IPS DF 6.9 (cell line): ENCODE measurements at regions not wholly inside any gene's neighbourhood (a gene's known extent, or its start where the extent isn't known, plus 50 kb on each side); places are given as distances from the start of the nearest gene placed in this dataset.

Experiments used
- DNase-seq: peaks from one replicate; pipeline ENCODE4 v3.0.0-alpha.2; 2013; ENCODE audit warnings: low read depth, low spot score
- H3K27ac ChIP-seq: one replicate; pipeline ENCODE4 v1.5.1; 2013; ENCODE audit warnings: low read length, control low read depth
- H3K27me3 ChIP-seq: 2 replicates; pipeline ENCODE4 v1.6.1; 2013; ENCODE audit warnings: mild to moderate bottlenecking, low read length; ENCODE audit not compliant: control insufficient read depth, insufficient read depth
- H3K36me3 ChIP-seq: 2 replicates; pipeline ENCODE4 v1.6.1; 2013; ENCODE audit warnings: low read length; ENCODE audit not compliant: control insufficient read depth, insufficient read depth
- H3K4me1 ChIP-seq: 2 replicates; pipeline ENCODE4 v1.6.1; 2013; ENCODE audit warnings: low read length; ENCODE audit not compliant: control insufficient read depth, insufficient read depth
- H3K4me3 ChIP-seq: 2 replicates; pipeline ENCODE4 v1.5.1; 2013; ENCODE audit warnings: mild to moderate bottlenecking, low read length
- H3K9me3 ChIP-seq: 2 replicates; pipeline ENCODE4 v1.6.1; 2013; ENCODE audit warnings: low read length, inconsistent platforms; ENCODE audit not compliant: control insufficient read depth, insufficient read depth
- WGBS: extraction: QIAGEN DNeasy Blood & Tissue Kit; methylation state at CpG from one replicate; pipeline ENCODE4 v1.1.7; 2013; ENCODE audit warnings: mixed read lengths, missing lambda C conversion rate; ENCODE audit not compliant: insufficient read length, insufficient coverage; 5-methylcytosine and 5-hydroxymethylcytosine counted together

DNA sequence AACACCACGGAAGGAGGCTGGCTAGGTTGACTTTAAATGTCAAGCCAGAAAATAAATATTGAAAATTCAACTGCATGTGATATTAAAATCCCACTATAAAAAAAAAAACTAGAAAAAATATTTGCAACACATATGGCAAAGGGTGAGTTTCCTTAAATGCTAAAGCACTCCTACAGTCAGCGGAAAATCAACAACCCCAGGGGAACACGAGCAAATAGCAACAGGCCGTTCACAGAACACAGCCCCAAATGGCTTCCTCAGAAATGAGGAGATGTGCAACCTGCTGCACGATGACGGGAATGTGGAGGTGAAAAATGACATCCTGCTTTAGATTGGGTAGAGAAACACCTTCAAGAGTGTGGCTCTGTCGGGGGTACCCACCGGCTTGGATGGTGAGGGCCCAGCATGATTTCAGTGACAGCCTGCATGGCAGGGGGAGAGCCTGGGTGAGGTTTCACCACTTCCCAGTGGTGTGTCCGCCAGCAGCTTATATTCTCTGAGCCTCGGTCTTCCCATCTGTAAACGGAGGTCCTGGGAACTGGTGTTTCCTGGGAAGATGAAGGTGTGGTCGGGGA lies 157.9 kb upstream of the GLI2 start:
- Histone ChIP-seq H3K36me3 (no peaks in the 10 kb centered on the region), H3K27me3 (peaks cover 7% of the 10 kb centered on the region), H3K4me3 (no peak overlapping the region), H3K27ac (no peak overlapping the region), H3K4me1 (peaks cover 3% of the 10 kb centered on the region; the same call in 1 of the 2 replicates), H3K9me3 (no peaks in the 10 kb centered on the region)
- no peak for DNase-seq
- WGBS: no CpG with 5 or more reads among the region's 12 CpGs

DNA sequence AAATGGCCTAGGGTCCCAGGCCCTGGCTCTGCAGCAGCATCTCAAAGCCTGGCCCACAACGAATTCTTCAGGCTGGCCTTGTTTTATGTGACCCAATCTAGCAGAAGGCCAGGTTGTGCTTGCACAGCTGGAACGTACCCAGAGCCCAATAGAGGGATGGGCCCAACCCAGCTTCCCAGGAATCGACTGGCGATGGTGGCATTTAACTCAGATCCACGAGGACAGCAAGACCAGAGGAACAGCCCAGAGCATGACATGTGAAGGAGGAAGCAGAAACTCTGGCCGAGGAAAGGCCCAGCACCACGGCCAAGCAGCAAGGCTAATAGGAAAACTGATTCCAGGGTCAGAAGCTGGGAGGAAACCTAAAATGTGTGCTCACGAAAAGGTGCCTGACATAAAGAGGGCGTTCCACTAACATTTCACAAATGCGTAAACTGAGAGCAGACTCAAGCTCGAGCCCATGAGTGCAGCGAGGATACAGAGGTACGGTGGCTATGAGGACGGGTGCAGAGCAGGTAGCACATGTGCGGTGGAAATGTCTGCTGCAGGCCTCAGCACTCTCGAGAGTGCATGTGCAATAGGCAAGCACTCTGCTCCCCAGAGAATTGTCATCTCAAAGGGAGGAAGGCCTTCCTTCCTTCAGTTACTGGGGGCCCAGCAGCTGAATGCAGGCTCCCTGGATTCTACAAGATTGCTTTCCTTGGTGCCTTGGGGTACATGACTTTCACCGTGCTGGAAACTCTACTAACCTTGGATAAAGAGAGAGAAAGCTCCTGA lies 156.9 kb upstream of the GLI2 start:
- DNase-seq: no peak
- no peak overlapping the region for H3K27ac ChIP-seq
- peaks cover 3% of the 10 kb centered on the region; the same call in 1 of the 2 replicates for H3K4me1 ChIP-seq
- H3K9me3 ChIP-seq: no peaks in the 10 kb centered on the region
- H3K36me3 ChIP-seq: no peaks in the 10 kb centered on the region
- peaks cover 7% of the 10 kb centered on the region for H3K27me3 ChIP-seq
- no CpG with 5 or more reads among the region's 17 CpGs for WGBS
- no peak overlapping the region for H3K4me3 ChIP-seq

DNA sequence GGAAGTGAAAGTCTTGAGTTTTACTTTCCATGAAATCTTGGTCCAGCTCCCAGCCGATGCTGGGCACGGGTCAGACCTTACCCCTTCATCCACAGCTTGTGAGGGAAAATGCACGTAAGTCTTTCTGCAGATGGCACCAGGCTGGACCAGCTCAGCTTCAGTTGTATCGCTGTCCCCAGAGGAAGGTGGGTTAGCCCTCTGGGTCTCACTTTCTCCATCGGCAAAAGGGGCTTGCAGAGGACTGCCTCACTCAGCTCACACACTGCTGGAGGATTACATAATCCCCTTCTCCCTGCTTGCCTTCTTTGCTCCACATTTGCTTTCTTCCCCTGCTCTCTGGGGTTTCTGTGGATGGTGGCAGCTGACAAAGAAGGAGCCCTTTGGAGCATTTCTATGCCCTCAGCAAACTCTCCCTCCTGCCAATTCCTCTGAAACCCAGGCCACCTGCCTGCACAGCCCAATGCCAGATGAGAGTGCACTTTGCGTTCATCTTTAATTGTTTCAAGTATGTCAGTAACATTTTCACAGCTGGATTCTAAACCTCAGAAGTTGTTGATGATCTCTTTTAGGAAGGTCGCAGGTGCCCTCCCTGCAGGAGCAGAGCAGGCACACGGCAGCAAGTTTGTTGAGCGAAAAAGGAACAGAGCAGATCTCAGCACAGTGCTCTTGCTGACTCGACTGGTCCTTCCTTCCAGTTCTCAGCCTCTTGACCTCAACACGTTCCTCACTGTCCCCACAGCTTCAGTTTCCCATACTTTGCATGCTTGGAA lies 155.6 kb upstream of the GLI2 start:
- H3K27me3 ChIP-seq: peaks cover 7% of the 10 kb centered on the region
- no peaks in the 10 kb centered on the region for H3K9me3 ChIP-seq
- H3K4me3 ChIP-seq: no peak overlapping the region
- H3K4me1 ChIP-seq: peaks cover 1% of the 10 kb centered on the region; the same call in 1 of the 2 replicates
- no peak overlapping the region for H3K27ac ChIP-seq
- no peaks in the 10 kb centered on the region for H3K36me3 ChIP-seq
- no peak for DNase-seq
- no CpG with 5 or more reads among the region's 11 CpGs for WGBS

DNA sequence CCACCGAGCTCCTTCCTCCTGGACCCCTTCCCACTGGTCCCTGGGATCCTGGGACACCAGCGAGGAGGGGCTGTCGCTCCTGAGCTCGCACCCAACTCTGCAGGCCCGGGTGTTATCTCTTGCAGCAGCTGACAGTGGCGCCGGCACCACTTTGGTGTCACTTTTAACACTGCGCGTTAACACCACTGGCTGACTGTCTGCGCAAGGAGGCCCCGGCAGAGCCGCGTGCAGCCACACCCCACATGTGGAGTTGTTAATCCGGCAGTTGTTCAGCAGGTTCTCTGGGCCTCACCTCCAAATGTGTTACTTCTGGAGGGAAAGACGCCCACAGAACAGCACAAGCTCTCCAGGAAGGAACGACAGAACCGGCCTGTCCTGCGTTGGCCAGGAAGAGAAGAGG lies 155.0 kb upstream of the GLI2 start:
- no peak for DNase-seq
- Histone ChIP-seq H3K9me3 (no peaks in the 10 kb centered on the region), H3K27ac (no peak overlapping the region), H3K27me3 (peaks cover 7% of the 10 kb centered on the region), H3K4me3 (no peak overlapping the region), H3K4me1 (peaks cover 1% of the 10 kb centered on the region; the same call in 1 of the 2 replicates), H3K36me3 (no peaks in the 10 kb centered on the region)
- no CpG with 5 or more reads among the region's 18 CpGs for WGBS

DNA sequence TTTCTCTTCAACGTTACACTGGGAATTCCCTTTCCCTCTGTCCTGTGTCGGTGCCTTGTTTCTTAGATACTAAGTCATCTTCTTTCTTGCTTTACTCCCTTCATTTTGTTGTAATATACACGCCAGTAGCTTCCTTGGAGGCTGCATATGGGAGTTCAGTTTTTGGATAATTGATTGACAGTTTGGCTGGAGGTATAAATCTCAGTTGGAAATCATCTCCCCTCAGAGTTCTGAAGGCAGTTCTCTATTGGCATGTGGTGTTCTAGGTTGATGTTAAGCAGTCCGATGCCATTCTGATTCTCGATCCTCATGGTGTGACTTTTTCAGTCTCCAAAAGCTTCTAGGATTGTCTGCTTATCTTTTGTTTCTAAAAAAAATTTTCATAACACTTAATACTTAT lies 152.5 kb upstream of the GLI2 start:
- H3K27me3 ChIP-seq: peaks cover 1% of the 10 kb centered on the region; the same call in 1 of the 2 replicates

DNA sequence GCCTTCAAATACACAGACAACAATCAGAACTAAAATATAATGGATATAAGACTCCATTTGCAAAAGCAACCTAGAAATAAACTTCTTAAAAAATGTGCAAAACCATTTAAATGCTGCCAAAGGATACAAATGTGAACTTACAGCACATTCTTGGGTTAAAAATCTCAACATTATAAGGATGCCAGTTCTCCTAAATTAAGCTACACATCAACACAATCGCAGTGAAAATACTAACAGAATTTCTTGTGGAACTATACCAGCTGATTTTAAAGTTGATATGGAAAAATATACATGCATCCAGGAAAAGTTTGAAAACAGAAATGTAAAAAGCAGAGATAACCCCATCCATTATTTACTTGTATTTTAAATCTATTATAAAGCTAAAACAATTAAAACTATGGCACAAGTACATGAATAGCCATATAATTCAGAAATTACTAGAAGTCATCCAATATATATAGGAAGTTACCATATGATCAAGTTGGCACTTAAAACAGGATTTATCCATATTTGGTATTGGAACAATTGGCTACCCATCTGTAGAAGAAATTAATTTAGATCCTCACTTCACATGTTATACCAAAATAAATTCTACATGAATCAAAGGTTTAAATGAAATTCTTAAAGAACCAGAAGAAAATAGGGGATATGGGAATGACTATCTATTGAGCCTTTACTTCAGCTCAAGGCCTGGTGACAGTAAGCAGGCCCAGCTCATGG lies 151.7 kb upstream of the GLI2 start:
- H3K4me3 ChIP-seq: no peak overlapping the region
- H3K9me3 ChIP-seq: no peaks in the 10 kb centered on the region
- H3K27ac ChIP-seq: no peak overlapping the region
- H3K36me3 ChIP-seq: no peaks in the 10 kb centered on the region
- H3K4me1 ChIP-seq: peaks cover 8% of the 10 kb centered on the region
- DNase-seq: no peak
- no CpG with 5 or more reads among the region's 1 CpG for WGBS
- peaks cover 10% of the 10 kb centered on the region; the same call in 1 of the 2 replicates for H3K27me3 ChIP-seq

More for the DNA sequence above, 152.5 kb upstream of the GLI2 start:
- DNase-seq: no peak
- H3K4me3 ChIP-seq: no peak overlapping the region
- no CpG with 5 or more reads among the region's 5 CpGs for WGBS
- H3K4me1 ChIP-seq: peaks cover 5% of the 10 kb centered on the region
- H3K9me3 ChIP-seq: no peaks in the 10 kb centered on the region
- H3K27ac ChIP-seq: no peak overlapping the region
- H3K36me3 ChIP-seq: no peaks in the 10 kb centered on the region

DNA sequence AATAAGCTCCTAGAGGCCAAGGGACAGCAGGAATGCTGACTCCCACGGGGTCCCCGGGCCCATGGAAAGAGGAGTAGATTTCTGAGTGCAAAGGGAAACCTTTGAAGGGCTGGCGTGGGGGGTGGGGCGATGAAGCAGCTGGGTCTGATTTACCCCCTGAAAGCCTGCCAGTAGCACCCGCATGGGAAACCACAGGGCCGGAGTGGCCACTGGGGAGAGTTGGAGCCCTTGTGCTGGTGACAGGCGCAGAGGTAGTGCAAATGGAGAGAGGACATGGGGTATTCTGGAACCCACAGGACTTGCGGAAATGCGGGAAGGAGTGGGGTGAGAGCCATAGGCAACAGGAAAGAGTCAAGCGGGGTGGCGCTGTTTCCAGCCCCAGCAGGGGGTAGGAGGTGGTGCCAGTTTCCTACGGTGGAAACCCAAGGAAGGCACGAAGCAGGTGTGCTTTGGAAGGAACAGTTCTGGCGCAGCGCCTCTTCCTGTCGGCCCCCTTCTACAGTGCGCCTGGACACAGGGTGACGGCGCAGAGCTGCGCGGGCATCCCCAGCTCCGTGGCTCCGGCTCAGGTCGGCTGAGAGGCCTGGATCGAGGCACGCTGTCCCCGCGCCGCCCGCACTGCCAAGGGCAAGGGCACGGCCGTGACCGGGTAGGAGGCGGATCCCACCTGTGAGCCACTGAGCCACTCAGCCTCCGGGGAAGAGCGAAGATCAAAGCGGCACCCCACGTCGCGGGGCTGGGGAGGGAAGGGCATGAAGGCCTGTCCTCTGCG lies 149.0 kb upstream of the GLI2 start:
- H3K9me3 ChIP-seq: no peaks in the 10 kb centered on the region
- no peak for DNase-seq
- peaks cover 12% of the 10 kb centered on the region; the same call in 1 of the 2 replicates for H3K27me3 ChIP-seq
- no CpG with 5 or more reads among the region's 41 CpGs for WGBS
- no peak overlapping the region for H3K27ac ChIP-seq
- peaks cover 7% of the 10 kb centered on the region for H3K4me1 ChIP-seq
- H3K36me3 ChIP-seq: no peaks in the 10 kb centered on the region
- H3K4me3 ChIP-seq: peak overlapping the region; percentile 36; the same call in 1 of the 2 replicates

DNA sequence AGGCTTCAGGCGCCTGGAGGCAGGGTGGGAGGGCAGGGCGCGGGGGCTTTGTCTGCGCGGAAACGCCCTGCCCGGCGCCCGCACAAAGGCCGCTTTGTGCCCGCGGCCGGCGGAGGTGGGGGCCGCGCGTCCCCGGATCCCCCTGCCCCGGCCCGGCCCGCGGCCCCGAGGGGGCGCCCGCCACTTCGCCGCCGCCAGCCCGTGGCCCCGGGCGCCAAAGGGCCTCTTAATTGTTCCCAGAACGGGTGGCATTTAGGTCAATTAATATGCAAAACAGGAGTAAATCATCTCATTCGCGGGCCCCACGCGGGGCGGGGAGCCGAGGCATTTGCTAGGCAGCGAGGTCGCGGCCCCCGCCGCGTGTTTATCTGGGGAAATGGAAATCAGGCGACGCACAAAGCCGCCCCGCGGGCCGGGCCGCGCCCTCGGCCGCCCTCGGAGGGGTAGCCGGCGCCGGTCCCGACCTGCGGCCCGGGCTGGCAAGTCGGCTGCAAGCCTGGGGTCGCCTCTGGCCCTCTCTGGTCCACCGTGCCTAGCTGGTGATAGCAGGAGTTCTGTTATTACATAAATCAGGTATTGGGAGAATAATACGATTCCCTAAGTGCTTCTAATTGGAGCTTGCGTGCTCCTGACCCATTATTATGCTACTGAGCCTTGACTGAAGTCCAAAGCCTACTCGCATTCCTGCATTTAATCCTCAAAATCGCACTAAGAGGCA lies 148.2 kb upstream of the GLI2 start:
- peaks cover 12% of the 10 kb centered on the region; the same call in 1 of the 2 replicates for H3K27me3 ChIP-seq

DNA sequence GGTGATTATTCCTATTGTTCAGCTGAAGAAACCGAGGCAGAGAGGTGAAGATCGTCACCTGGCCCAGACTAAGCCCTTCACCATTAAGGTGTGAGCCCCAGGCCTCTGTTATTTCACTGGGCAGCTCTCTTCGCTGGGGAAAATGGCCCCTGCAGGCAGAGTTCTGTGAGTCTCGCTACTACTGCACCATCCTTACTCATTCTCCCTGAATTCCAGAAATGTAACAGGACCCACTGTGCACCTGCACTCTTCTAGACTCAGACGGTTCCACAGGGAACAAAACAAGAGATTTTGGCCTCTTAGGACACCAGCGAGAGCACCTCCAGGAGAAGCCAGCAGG lies 147.7 kb upstream of the GLI2 start:
- Histone ChIP-seq H3K4me1 (peaks cover 11% of the 10 kb centered on the region), H3K4me3 (no peak overlapping the region), H3K36me3 (no peaks in the 10 kb centered on the region), H3K9me3 (no peaks in the 10 kb centered on the region), H3K27me3 (peaks cover 12% of the 10 kb centered on the region; the same call in 1 of the 2 replicates), H3K27ac (no peak overlapping the region)
- DNase-seq: no peak
- no CpG with 5 or more reads among the region's 6 CpGs for WGBS

More for the DNA sequence above, 148.2 kb upstream of the GLI2 start:
- no peaks in the 10 kb centered on the region for H3K9me3 ChIP-seq
- peak overlapping the region; percentile 36; the same call in 1 of the 2 replicates for H3K4me3 ChIP-seq
- peaks cover 11% of the 10 kb centered on the region for H3K4me1 ChIP-seq
- no peaks in the 10 kb centered on the region for H3K36me3 ChIP-seq
- H3K27ac ChIP-seq: no peak overlapping the region
- no peak for DNase-seq
- WGBS: no CpG with 5 or more reads among the region's 68 CpGs
